GM23338 (cell line): ENCODE measurements at regions not wholly inside any gene's neighbourhood (a gene's known extent, or its start where the extent isn't known, plus 50 kb on each side); places are given as distances from the start of the nearest gene placed in this dataset.

Experiments
- ATAC-seq: fragments of 200-7000 bp; cut with Tn5 transposase; 3 replicates; pipeline ENCODE4 v1.9.1; 2020
- DNase-seq: peaks from one replicate; pipeline ENCODE4 v3.0.0-alpha.2; 2015; ENCODE audit warnings: low spot score
- H2AFZ ChIP-seq: fragments of 200-600 bp; sonication (generic); 2 replicates; pipeline ENCODE4 v1.8.0; 2016; ENCODE audit warnings: antibody characterized with exemption, mild to moderate bottlenecking, moderate library complexity
- H3F3A ChIP-seq: fragments of 200-600 bp; sonication (generic); replicated peaks from 2 replicates; pipeline ENCODE4 v1.8.0; 2017; ENCODE audit warnings: antibody characterized with exemption, mixed run types, low read depth
- H3K27ac ChIP-seq: fragments of 200-600 bp; sonication (generic); 2 replicates; pipeline ENCODE4 v1.6.1; 2016; ENCODE audit warnings: low read depth
- H3K27me3 ChIP-seq: fragments of 200-600 bp; sonication (generic); 2 replicates; pipeline ENCODE4 v1.8.0; 2016; ENCODE audit warnings: mild to moderate bottlenecking, mixed run types, moderate library complexity; ENCODE audit not compliant: insufficient read depth
- H3K36me3 ChIP-seq: fragments of 200-600 bp; sonication (generic); 2 replicates; pipeline ENCODE4 v1.8.0; 2016; ENCODE audit warnings: mild to moderate bottlenecking; ENCODE audit not compliant: insufficient read depth
- H3K4me1 ChIP-seq: fragments of 200-600 bp; sonication (generic); 2 replicates; pipeline ENCODE4 v1.8.0; 2016; ENCODE audit warnings: mild to moderate bottlenecking, moderate library complexity; ENCODE audit not compliant: insufficient read depth
- H3K4me2 ChIP-seq: fragments of 200-600 bp; sonication (generic); 2 replicates; pipeline ENCODE4 v1.7.1; 2017; ENCODE audit warnings: mixed run types
- H3K4me3 ChIP-seq: fragments of 200-600 bp; sonication (generic); 2 replicates; pipeline ENCODE4 v1.6.1; 2016; ENCODE audit warnings: mixed run types
- H3K79me2 ChIP-seq: fragments of 200-600 bp; sonication (generic); replicated peaks from 2 replicates; pipeline ENCODE4 v1.8.0; 2017; ENCODE audit warnings: mild to moderate bottlenecking; ENCODE audit not compliant: insufficient read depth
- H3K9me2 ChIP-seq: fragments of 200-600 bp; sonication (generic); 2 replicates; pipeline ENCODE4 v1.8.0; 2017; ENCODE audit not compliant: insufficient read depth
- H4K20me1 ChIP-seq: fragments of 200-600 bp; sonication (generic); replicated peaks from 2 replicates; pipeline ENCODE4 v1.8.0; 2017; ENCODE audit warnings: mild to moderate bottlenecking; ENCODE audit not compliant: insufficient read depth
- H3K27ac Mint-ChIP-seq: 2 replicates; pipeline ENCODE4 v1.8.0; 2020; ENCODE audit warnings: inconsistent platforms, mild to moderate bottlenecking, moderate library complexity, mixed read lengths
- H3K27me3 Mint-ChIP-seq: 3 replicates; pipeline ENCODE4 v1.8.0; 2022; ENCODE audit warnings: low read depth, mild to moderate bottlenecking, moderate library complexity, mixed read lengths, inconsistent platforms; ENCODE audit not compliant: insufficient read depth, poor library complexity
- H3K36me3 Mint-ChIP-seq: 3 replicates; pipeline ENCODE4 v1.8.0; 2021; ENCODE audit warnings: low read depth, mild to moderate bottlenecking, inconsistent platforms, moderate library complexity, mixed read lengths
- H3K4me1 Mint-ChIP-seq: 3 replicates; pipeline ENCODE4 v1.8.0; 2020; ENCODE audit warnings: mild to moderate bottlenecking, inconsistent platforms, mixed read lengths
- H3K4me3 Mint-ChIP-seq: 3 replicates; pipeline ENCODE4 v1.8.0; 2021; ENCODE audit warnings: moderate library complexity, mild to moderate bottlenecking, inconsistent platforms, mixed read lengths
- H3K9me3 Mint-ChIP-seq: 3 replicates; pipeline ENCODE4 v1.8.0; 2020; ENCODE audit warnings: moderate library complexity, mild to moderate bottlenecking, inconsistent platforms, mixed read lengths
- CREB1 ChIP-seq: fragments of 250-450 bp; sonication (Bioruptor Pico); IDR thresholded peaks from 2 replicates; pipeline ENCODE4 v1.5.0; 2020; ENCODE audit warnings: low read depth, mild to moderate bottlenecking, moderate library complexity
- CTCF ChIP-seq, 2 experiments: fragments of 200-600 bp in 1 of 2; sonication (generic) in 1 of 2; conservative IDR thresholded peaks; 2 replicates each; pipeline versions ENCODE4 v1.5.1 to v1.6.1; 2016 to 2017; ENCODE audit warnings: antibody characterized with exemption in 2 of 2, low read depth in 2 of 2, mild to moderate bottlenecking in 2 of 2, moderate library complexity in 1 of 2
- EZH2 ChIP-seq: fragments of 200-600 bp; sonication (generic); IDR thresholded peaks from one replicate; pipeline ENCODE4 v1.8.0; 2017; ENCODE audit warnings: antibody characterized with exemption, mild to moderate bottlenecking, low read depth; ENCODE audit not compliant: unreplicated experiment
- EZH2phosphoT487 ChIP-seq: fragments of 200-600 bp; sonication (generic); IDR thresholded peaks from one replicate; pipeline ENCODE4 v1.8.1; 2018; ENCODE audit warnings: antibody characterized with exemption; ENCODE audit not compliant: unreplicated experiment
- JUNB ChIP-seq: IDR thresholded peaks from one replicate; pipeline ENCODE4 v1.6.1; 2016; ENCODE audit warnings: antibody characterized with exemption; ENCODE audit not compliant: unreplicated experiment
- NANOG ChIP-seq: IDR thresholded peaks from 2 replicates; pipeline ENCODE4 v1.6.1; 2016; ENCODE audit warnings: antibody characterized with exemption, borderline replicate concordance
- POLR2AphosphoS5 ChIP-seq: IDR thresholded peaks from 2 replicates; pipeline ENCODE4 v1.6.1; 2016; ENCODE audit warnings: antibody characterized with exemption, low read depth
- REST ChIP-seq: IDR thresholded peaks from one replicate; pipeline ENCODE4 v1.6.1; 2018; ENCODE audit warnings: antibody characterized with exemption; ENCODE audit not compliant: unreplicated experiment
- STAT1 ChIP-seq: IDR thresholded peaks from one replicate; pipeline ENCODE4 v1.6.1; 2016; ENCODE audit warnings: antibody characterized with exemption; ENCODE audit not compliant: unreplicated experiment
- ZNF114 ChIP-seq: fragments of 250-450 bp; sonication (Bioruptor Pico); IDR thresholded peaks from 2 replicates; pipeline ENCODE4 v1.5.0; 2020; ENCODE audit warnings: mild to moderate bottlenecking, moderate library complexity
- ZNF331 ChIP-seq: fragments of 250-450 bp; sonication (Bioruptor Pico); IDR thresholded peaks from 2 replicates; pipeline ENCODE4 v1.5.0; 2020; ENCODE audit warnings: low read depth, mild to moderate bottlenecking, moderate library complexity
- TF ChIP-seq, protein P1 (sequence below): fragments of 250-450 bp; sonication (Bioruptor Pico); IDR thresholded peaks from 2 replicates; pipeline ENCODE4 v1.5.0; 2020; ENCODE audit warnings: mild to moderate bottlenecking, moderate library complexity
- TF ChIP-seq, protein P2 (sequence below): IDR thresholded peaks from 2 replicates; pipeline ENCODE4 v1.6.1; 2016; ENCODE audit warnings: antibody characterized with exemption

DNA sequence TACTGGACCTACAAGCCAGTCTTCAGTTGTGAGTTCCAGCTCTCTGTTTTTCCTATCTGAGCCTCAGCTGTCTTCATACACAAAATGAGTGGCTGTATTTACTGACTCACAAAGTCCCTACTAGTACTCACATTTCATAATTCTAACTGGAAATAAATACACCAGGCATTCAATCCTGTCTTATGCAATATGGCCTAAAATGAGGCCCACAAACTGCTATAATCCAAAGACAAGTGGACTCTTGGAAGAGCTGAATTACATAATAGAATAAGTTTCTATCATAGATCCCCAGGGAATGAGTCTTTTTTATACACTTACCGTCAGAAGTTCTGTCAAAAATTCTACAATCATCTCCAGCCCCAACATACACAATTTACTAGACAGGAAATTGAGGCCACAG is 211.9 kb downstream of the LRRN1 start:
- Histone ChIP-seq H3K4me3 (no peak overlapping the region), H3K27me3 (no peaks in the 10 kb centered on the region), H3K4me1 (no peaks in the 10 kb centered on the region; the same call in 1 of the 2 replicates), H3K79me2 (no peaks in the 10 kb centered on the region), H3K36me3 (no peaks in the 10 kb centered on the region), H4K20me1 (no peaks in the 10 kb centered on the region), H3K9me2 (no peaks in the 10 kb centered on the region; the same call in 1 of the 2 replicates), H3K4me2 (no peak overlapping the region), H3K27ac (no peak overlapping the region), H3F3A (no peaks in the 10 kb centered on the region), H2AFZ (no peak overlapping the region)
- H3K36me3 Mint-ChIP-seq: peaks cover 6% of the 10 kb centered on the region; the same call in 2 of the 3 replicates
- peaks cover 79% of the 10 kb centered on the region for H3K9me3 Mint-ChIP-seq
- TF ChIP-seq, protein P1, sequence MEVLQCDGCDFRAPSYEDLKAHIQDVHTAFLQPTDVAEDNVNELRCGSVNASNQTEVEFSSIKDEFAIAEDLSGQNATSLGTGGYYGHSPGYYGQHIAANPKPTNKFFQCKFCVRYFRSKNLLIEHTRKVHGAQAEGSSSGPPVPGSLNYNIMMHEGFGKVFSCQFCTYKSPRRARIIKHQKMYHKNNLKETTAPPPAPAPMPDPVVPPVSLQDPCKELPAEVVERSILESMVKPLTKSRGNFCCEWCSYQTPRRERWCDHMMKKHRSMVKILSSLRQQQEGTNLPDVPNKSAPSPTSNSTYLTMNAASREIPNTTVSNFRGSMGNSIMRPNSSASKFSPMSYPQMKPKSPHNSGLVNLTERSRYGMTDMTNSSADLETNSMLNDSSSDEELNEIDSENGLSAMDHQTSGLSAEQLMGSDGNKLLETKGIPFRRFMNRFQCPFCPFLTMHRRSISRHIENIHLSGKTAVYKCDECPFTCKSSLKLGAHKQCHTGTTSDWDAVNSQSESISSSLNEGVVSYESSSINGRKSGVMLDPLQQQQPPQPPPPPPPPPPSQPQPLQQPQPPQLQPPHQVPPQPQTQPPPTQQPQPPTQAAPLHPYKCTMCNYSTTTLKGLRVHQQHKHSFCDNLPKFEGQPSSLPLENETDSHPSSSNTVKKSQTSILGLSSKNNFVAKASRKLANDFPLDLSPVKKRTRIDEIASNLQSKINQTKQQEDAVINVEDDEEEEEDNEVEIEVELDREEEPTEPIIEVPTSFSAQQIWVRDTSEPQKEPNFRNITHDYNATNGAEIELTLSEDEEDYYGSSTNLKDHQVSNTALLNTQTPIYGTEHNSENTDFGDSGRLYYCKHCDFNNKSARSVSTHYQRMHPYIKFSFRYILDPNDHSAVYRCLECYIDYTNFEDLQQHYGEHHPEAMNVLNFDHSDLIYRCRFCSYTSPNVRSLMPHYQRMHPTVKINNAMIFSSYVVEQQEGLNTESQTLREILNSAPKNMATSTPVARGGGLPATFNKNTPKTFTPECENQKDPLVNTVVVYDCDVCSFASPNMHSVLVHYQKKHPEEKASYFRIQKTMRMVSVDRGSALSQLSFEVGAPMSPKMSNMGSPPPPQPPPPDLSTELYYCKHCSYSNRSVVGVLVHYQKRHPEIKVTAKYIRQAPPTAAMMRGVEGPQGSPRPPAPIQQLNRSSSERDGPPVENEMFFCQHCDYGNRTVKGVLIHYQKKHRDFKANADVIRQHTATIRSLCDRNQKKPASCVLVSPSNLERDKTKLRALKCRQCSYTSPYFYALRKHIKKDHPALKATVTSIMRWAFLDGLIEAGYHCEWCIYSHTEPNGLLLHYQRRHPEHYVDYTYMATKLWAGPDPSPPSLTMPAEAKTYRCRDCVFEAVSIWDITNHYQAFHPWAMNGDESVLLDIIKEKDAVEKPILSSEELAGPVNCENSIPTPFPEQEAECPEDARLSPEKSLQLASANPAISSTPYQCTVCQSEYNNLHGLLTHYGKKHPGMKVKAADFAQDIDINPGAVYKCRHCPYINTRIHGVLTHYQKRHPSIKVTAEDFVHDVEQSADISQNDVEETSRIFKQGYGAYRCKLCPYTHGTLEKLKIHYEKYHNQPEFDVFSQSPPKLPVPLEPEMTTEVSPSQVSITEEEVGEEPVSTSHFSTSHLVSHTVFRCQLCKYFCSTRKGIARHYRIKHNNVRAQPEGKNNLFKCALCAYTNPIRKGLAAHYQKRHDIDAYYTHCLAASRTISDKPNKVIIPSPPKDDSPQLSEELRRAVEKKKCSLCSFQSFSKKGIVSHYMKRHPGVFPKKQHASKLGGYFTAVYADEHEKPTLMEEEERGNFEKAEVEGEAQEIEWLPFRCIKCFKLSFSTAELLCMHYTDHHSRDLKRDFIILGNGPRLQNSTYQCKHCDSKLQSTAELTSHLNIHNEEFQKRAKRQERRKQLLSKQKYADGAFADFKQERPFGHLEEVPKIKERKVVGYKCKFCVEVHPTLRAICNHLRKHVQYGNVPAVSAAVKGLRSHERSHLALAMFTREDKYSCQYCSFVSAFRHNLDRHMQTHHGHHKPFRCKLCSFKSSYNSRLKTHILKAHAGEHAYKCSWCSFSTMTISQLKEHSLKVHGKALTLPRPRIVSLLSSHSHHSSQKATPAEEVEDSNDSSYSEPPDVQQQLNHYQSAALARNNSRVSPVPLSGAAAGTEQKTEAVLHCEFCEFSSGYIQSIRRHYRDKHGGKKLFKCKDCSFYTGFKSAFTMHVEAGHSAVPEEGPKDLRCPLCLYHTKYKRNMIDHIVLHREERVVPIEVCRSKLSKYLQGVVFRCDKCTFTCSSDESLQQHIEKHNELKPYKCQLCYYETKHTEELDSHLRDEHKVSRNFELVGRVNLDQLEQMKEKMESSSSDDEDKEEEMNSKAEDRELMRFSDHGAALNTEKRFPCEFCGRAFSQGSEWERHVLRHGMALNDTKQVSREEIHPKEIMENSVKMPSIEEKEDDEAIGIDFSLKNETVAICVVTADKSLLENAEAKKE (CRISPR knock-in tag): no peak
- TF ChIP-seq REST: no peak
- no peak for TF ChIP-seq EZH2
- TF ChIP-seq STAT1: no peak
- TF ChIP-seq NANOG: no peak
- TF ChIP-seq EZH2phosphoT487: no peak
- no peak for TF ChIP-seq ZNF331
- no peak for TF ChIP-seq CREB1
- no peak for TF ChIP-seq POLR2AphosphoS5
- TF ChIP-seq ZNF114 (CRISPR knock-in tag): no peak
- TF ChIP-seq, protein P2, sequence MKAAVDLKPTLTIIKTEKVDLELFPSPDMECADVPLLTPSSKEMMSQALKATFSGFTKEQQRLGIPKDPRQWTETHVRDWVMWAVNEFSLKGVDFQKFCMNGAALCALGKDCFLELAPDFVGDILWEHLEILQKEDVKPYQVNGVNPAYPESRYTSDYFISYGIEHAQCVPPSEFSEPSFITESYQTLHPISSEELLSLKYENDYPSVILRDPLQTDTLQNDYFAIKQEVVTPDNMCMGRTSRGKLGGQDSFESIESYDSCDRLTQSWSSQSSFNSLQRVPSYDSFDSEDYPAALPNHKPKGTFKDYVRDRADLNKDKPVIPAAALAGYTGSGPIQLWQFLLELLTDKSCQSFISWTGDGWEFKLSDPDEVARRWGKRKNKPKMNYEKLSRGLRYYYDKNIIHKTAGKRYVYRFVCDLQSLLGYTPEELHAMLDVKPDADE: no peak
- TF ChIP-seq JUNB: no peak
- TF ChIP-seq CTCF (conservative IDR thresholded peaks at IDR 0.05; ENCODE audit: low read depth in 2 of 2): no peak
- no peak overlapping the region for H3K4me3 Mint-ChIP-seq
- peaks cover 3% of the 10 kb centered on the region; the same call in 2 of the 3 replicates for H3K4me1 Mint-ChIP-seq
- H3K27ac Mint-ChIP-seq: no peak overlapping the region
- no peak for ATAC-seq
- DNase-seq: no peak
- H3K27me3 Mint-ChIP-seq: peaks cover 2% of the 10 kb centered on the region
